NB4 (cell line): ENCODE measurements at regions not wholly inside any gene's neighbourhood (a gene's known extent, or its start where the extent isn't known, plus 50 kb on each side); places are given as distances from the start of the nearest gene placed in this dataset.

ENCODE experiments used
- CTCF ChIP-seq: IDR thresholded peaks from one replicate; pipeline ENCODE4 v1.5.1; 2012; ENCODE audit warnings: low read depth, low read length
- POLR2A ChIP-seq: IDR thresholded peaks from 2 replicates; pipeline ENCODE4 v1.6.1; 2011; ENCODE audit warnings: mild to moderate bottlenecking; ENCODE audit not compliant: insufficient read length; ENCODE audit errors: extremely low read depth

GRCh38 chr1:213772128-213773063 is 215.4 kb upstream of the PROX1 start:
- TF ChIP-seq POLR2A (no peak), CTCF (no peak)
